Pancreas (tissue), 10 donors: ENCODE measurements at regions not wholly inside any gene's neighbourhood (a gene's known extent, or its start where the extent isn't known, plus 50 kb on each side); places are given as distances from the start of the nearest gene placed in this dataset.

Source experiments
- ATAC-seq, 4 donors: fragments of 200-7000 bp; cut with Tn5 transposase; one replicate each; pipeline versions ENCODE4 v1.8.0 to v1.9.1; 2020; ENCODE audit warnings: mild to moderate bottlenecking in 4 of 4, moderate library complexity in 4 of 4
- DNase-seq, 6 donors: peaks; one replicate each; pipeline ENCODE4 v3.0.0-alpha.2; 2020
- FAIRE-seq: peaks from 2 replicates; lab custom pipeline; 2012; peaks lifted over from hg19 to GRCh38; lab: Jason Lieb, UNC
- H3K27ac ChIP-seq, 4 donors: fragments of 200-600 bp; sonication (generic); 1 replicate in 3 of 4; 2 replicates in 1 of 4; pipeline versions ENCODE4 v1.5.0 to v1.8.0; 2020
- H3K27me3 ChIP-seq, 4 donors: fragments of 200-600 bp; one replicate each; pipeline ENCODE4 v1.8.0; 2021
- H3K36me3 ChIP-seq, 3 donors: fragments of 200-600 bp; sonication (generic) in 1 of 3; one replicate each; pipeline versions ENCODE4 v1.5.0 to v1.8.0; 2020 to 2021
- H3K4me1 ChIP-seq, 3 donors: fragments of 200-600 bp; one replicate each; pipeline ENCODE4 v1.8.0; 2021
- H3K4me3 ChIP-seq, 4 donors: fragments of 200-600 bp; sonication (generic) in 2 of 4; one replicate each; pipeline versions ENCODE4 v1.5.0 to v1.8.0; 2020 to 2021
- H3K9me3 ChIP-seq, 4 donors: fragments of 200-600 bp; one replicate each; pipeline ENCODE4 v1.8.0; 2021
- CTCF ChIP-seq, 4 donors: fragments of 200-600 bp; sonication (generic) in 3 of 4; IDR thresholded peaks; one replicate each; pipeline versions ENCODE4 v1.5.0 to v1.8.0; 2021; ENCODE audit warnings: antibody characterized with exemption in 4 of 4
- WGBS, 2 donors: extraction: QIAGEN DNeasy Blood & Tissue Kit; methylation state at CpG; one replicate each; pipeline ENCODE4 v1.1.7; 2013; 5-methylcytosine and 5-hydroxymethylcytosine counted together
- intact Hi-C, 3 donors: fragments of 100-400 bp; cut with DNase I; formaldehyde crosslinking; loops; one replicate each; pipeline versions ENCODE4 v1.11.1 to v1.14.2; 2022
- donor health status: healthy with polysubstance abuse.
- donor health status: DM: no; HTN: no; CAD: no; lungs with moderate emphysema.
- donor health status: DM: no; HTN: no; CAD: no.
- donor health status: control.
- donor health status: control.
- donor health status: Bipolar disorder and iron deficiency.
- donor health status: DM: yes; HTN: yes; CAD: no.
- donor health status: DM: no; HTN: no; CAD: no.
- donor health status: DM: no; HTN: no; CAD: no.
- donor health status: DM: yes; HTN: yes; CAD: no.

DNA sequence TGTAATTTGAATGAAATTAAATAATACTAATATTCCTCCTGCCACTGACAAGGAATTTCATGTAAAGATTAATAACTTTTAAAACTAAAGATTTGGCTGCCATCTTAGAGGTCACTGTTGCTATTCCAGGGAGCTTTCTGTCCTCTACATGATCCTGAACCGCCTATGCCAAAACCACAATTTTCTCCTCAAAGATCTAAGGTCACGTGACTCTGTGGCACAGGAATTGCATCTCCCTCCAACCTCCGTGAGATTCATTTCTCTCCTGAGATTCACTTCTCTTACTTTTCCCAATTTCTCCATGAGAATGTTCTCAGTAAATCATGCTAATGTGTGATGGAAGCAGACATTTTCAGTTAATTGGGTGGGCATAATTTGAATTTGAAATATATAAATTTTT, 379.6 kb upstream of the TSHZ2 start:
- no peak for ATAC-seq
- H3K4me3 ChIP-seq = no peak overlapping the region
- intact Hi-C loops = no loop called here
- H3K4me1 ChIP-seq = no peaks in the 10 kb centered on the region
- TF ChIP-seq CTCF (IDR thresholded peaks at IDR 0.05) = no peak
- H3K9me3 ChIP-seq = no peaks in the 10 kb centered on the region
- H3K27ac ChIP-seq = no peak overlapping the region
- no peaks in the 10 kb centered on the region for H3K27me3 ChIP-seq
- H3K36me3 ChIP-seq = no peaks in the 10 kb centered on the region
- no peak for FAIRE-seq
- 68 to 86% methylated on average over 3 of the region's 3 CpGs for WGBS, 2 donors
- no peak for DNase-seq

GRCh38 chr20:52590100-52590499, 382.1 kb upstream of the TSHZ2 start:
- H3K27ac ChIP-seq = no peak overlapping the region
- H3K4me3 ChIP-seq = no peak overlapping the region
- 71 to 88% methylated on average over 2 of the region's 2 CpGs for WGBS, 2 donors
- FAIRE-seq = no peak
- ATAC-seq = no peak
- intact Hi-C loops = no loop called here
- no peaks in the 10 kb centered on the region for H3K27me3 ChIP-seq
- H3K9me3 ChIP-seq = no peaks in the 10 kb centered on the region
- no peaks in the 10 kb centered on the region for H3K36me3 ChIP-seq
- TF ChIP-seq CTCF (IDR thresholded peaks at IDR 0.05) = no peak
- no peaks in the 10 kb centered on the region for H3K4me1 ChIP-seq
- DNase-seq = no peak

GRCh38 chr20:52589251-52589812, 382.8 kb upstream of the TSHZ2 start:
- no peak for FAIRE-seq
- TF ChIP-seq CTCF (IDR thresholded peaks at IDR 0.05) = no peak
- no peak overlapping the region for H3K27ac ChIP-seq
- H3K36me3 ChIP-seq = no peaks in the 10 kb centered on the region
- no peak overlapping the region for H3K4me3 ChIP-seq
- no peaks in the 10 kb centered on the region for H3K4me1 ChIP-seq
- H3K9me3 ChIP-seq = no peaks in the 10 kb centered on the region
- 63 to 69% methylated on average over 3 of the region's 3 CpGs for WGBS, 2 donors
- ATAC-seq = no peak
- H3K27me3 ChIP-seq = no peaks in the 10 kb centered on the region
- intact Hi-C loops = no loop called here
- no peak for DNase-seq

- ATAC-seq = no peak
- Histone ChIP-seq H3K4me3 (no peak overlapping the region), H3K27ac (no peak overlapping the region), H3K9me3 (no peaks in the 10 kb centered on the region), H3K36me3 (no peaks in the 10 kb centered on the region), H3K4me1 (no peaks in the 10 kb centered on the region), H3K27me3 (no peaks in the 10 kb centered on the region)
- no peak for FAIRE-seq
- no peak for DNase-seq
- intact Hi-C loops = no loop called here
- TF ChIP-seq CTCF (IDR thresholded peaks at IDR 0.05) = no peak
Observed at GRCh38 chr20:52586660-52587059, 385.5 kb upstream of the TSHZ2 start.

- H3K27me3 ChIP-seq = peaks cover 0 to 6% (median 1%) of the 10 kb centered on the region in 4 donors
- FAIRE-seq (no peak), DNase-seq (no peak), ATAC-seq (no peak)
- no peaks in the 10 kb centered on the region for H3K9me3 ChIP-seq
- no peak overlapping the region for H3K4me3 ChIP-seq
- no peaks in the 10 kb centered on the region for H3K36me3 ChIP-seq
- H3K4me1 ChIP-seq = no peaks in the 10 kb centered on the region
- WGBS, 2 donors = 80 to 93% methylated on average over 2 of the region's 2 CpGs
- no peak overlapping the region for H3K27ac ChIP-seq
- no peak for TF ChIP-seq CTCF (IDR thresholded peaks at IDR 0.05)
- intact Hi-C loops = no loop called here
Observed at GRCh38 chr20:52585333-52585732, 386.8 kb upstream of the TSHZ2 start.
